HG03159 (cell line): ENCODE measurements at regions not wholly inside any gene's neighbourhood (a gene's known extent, or its start where the extent isn't known, plus 50 kb on each side); places are given as distances from the start of the nearest gene placed in this dataset.
"Not testable (repeated sequence)": the region's sequence is repeated elsewhere in the genome, so short reads cannot be mapped to it uniquely, and the experiment has no call there.

Experiments used
- ATAC-seq: cut with Tn5 transposase; IDR thresholded peaks from one replicate; pipeline ENCODE4 v1.9.1; 2021; ENCODE audit warnings: mild to moderate bottlenecking, moderate library complexity; ENCODE audit not compliant: unreplicated experiment

DNA sequence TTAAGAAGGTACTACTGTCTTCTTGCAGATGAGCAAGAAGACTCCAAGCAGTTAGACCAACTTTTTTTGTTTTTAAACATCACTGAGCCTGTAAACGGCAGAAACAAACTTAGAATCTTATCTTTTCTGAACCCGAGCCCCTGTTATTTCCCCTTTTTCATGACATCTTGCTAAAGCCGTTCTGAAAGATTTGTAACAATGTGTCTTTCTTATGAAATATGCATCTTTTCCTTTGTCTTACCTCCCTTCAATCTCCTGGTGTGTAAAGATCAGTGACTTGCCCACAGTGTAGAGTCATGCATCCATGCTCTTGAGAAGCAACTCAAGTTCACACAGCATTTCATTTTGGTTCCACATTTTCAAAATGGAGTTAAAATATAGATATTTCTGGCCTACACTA lies 288.8 kb upstream of the CELF4 start:
- no peak for ATAC-seq

DNA sequence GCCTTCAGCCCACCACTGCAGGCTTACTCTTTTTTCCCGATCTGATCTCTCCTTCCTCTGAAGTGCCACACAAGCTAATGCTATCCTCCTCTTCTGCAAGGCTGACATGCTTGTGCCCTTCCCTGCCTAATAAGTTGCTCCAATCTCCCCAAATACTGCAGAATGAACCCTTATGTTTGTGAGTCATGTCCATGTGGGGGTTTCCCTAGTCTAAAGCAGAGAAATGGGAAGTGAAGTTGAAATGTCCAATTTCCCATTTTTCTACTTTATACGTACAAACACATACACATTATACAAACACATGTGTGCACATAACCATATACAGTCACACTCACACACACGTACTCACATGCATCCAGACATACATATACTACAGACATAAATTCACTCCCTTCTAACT lies 288.1 kb upstream of the CELF4 start:
- ATAC-seq: no peak

DNA sequence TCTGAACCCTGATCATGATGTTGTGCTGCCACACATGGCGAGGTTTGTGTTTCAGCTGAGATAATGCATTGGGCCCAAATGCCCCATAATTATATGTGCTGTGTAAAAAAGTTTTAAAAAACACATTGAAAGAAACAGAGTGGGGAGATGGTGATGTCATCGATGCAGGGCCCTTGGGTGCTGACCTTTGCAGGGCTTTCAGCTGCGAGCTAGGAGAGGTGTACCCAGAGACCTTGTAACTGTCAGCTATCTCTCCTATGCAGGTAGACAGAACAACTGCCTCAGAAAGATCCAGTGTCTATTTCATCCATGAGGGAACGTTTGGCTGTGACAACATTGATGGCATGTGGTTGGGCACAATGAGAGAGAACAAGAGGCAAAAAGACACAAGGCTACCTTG lies 286.9 kb upstream of the CELF4 start:
- no peak for ATAC-seq

DNA sequence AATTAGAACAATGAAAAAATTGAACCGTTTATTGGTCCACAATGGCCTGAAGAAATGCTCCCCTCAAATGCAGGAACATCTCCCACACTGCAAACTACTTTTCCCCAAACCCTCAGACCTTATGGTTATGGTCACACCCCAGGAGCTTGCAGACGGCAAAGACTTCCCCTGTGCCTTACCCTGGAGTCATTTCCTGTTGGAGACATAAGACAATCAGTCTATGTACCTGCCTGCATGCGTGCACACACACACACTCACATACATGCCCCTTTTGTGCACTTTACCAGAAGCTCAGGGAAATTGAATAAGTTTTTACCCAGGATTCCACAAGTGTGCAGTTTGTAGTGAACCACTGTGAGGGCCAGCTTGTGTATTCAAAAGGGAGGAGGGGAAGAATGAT lies 281.9 kb upstream of the CELF4 start:
- no peak for ATAC-seq

DNA sequence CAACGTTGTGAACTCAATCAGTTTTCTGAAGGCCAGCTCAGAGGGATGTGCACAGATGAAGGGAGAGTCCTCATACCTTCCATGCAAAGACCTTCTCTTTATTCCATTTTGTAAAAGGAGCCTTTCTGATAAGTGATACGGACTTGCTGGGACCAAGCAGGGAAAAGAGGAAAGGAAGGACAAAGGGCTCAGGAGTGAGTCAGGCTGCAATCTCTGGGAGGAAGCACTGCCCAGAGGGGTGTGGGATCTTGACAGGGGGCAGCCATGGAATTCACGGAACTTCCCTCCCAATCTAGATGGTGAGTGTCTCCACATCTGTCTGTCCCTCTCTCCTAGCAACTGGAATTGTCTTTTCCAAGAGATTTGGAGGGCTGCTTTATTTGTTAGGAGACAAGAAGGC lies 281.4 kb upstream of the CELF4 start:
- no peak for ATAC-seq

DNA sequence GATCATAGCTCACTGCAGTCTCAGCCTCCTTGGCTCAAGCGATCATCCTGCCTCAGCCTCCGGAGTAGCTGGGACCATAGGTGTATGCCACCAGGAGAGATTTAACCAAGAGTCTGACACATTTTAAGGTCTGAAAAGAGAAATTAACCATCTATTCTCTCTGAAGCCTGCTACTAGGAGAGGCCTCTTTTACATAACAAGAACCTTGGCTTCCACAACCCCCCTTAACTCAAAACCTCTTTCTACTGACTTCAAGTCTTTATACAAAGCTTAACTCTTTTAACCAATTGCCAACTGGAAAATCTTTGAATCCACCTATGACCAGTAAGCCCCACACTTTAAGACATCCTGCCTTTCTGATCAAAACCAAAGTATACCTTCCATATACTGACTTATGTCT lies 279.9 kb upstream of the CELF4 start:
- ATAC-seq: no peak

DNA sequence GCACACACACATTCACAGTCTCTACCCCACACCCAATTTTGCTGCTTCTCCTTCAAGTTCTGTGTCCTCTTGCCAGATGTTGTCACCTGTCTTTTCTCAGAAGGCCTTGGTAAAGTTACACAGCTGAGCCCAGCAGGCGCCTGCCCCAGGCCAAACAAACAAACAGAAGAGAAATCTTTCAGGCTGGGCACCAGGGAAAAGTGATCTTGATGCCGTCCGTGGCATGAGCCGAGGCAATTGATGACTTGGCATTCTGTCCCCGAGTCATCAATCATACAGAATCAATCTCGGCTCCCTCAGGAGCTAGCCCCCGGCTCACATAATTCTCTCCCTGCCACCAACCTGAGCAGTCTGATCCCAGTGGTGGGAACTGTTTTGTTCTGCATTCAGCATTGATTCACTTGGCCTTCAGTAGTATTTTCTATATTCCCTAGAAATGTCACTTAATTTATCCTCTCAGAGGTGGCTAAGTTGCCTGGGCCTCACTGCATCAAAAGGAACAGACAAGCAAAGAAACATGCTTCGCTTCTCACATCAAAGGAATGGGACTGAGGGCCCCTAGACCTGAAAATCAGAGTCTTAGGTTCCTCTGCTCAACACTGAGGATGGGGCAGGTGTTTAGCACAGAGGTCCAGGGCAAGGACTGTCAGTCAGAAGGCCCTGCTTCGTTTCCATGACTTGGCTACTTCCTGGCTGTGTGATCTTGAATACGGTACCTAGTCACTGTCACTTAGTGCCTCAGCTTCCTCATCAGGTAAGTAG lies 278.8 kb upstream of the CELF4 start:
- ATAC-seq: no peak

DNA sequence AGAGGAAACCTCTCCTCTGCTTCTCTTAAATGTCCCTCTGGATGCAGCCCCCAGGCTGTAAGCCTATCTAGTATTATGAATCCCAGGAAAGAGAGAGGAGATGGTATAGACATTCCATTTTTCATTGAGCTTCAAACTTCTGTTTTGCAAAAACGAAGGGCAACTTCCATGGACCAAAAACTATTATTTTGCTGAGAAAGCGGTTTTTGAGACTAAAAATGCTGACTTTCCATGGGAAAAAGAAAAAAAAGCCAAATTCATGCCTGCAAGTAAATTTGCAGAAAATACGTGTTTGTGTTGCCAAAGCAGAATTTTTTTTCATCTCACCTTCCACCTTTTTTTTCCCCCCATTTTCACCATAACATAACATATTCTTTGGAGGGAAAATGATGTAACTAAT lies 272.5 kb upstream of the CELF4 start:
- no peak for ATAC-seq

DNA sequence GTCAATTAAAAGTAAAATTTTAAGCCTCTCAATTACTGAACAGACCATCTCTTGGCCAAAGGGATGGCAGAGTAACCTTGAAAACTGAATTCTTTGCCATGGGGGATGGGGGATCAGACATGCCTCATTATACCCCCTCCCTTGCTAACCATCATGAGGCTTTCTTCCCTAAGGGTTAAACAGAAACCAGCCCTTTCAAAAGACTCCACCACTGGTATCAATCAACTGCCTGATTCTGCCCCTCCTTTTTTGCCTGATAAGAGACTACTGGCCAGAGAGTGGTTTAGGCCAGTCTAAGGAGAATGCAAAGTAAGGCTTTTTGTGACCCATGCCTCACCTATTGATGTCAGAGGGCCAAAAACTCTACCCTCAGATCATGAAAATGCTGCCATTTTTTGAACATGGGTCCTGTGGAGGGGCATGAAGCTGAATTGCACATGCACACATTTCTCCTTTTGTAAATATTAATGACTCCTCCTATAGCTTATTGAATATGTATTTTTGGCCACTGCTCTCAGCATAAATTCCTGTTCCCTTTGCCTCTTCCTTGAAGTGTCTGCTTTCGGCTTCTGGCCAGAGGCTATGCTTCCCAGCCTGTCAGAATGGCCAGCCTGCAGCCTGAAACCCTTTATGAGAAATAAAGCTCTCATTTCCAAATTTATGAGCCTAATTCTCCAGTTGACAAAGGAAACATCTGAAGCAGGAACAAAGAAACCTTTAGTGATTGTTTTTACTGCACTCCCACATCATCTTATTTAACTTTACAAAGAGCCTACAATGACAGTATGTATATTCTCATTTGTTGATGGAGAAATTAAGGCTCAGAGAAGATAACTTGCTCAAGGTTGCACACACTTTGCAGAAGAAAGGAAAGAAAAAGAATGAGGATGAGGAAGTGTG lies 270.7 kb upstream of the CELF4 start:
- no peak for ATAC-seq

DNA sequence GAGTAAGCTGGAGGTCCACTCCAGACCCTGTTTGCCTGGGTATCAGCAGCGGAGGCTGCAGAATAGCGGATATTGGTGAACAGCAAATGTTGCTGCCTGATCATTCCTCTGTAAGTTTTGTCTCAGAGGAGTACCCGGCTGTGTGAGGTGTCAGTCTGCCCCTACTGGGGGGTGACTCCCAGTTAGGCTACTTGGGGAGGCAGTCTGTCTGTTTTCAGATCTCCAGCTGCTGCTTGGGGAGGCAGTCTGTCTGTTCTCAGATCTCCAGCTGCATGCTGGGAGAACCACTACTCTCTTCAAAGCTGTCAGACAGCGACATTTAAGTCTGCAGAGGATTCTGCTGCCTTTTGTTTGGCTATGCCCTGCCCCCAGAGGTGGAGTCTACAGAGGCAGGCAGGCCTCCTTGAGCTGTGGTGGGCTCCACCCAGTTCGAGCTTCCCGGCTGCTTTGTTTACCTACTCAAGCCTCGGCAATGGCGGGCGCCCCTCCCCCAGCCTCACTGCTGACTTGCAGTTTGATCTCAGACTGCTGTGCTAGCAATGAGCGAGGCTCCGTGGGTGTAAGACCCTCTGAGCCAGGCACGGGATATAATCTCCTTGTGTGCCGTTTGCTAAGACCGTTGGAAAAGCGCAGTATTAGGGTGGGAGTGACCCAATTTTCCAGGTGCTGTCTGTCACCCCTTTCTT lies 266.6 kb upstream of the CELF4 start:
- not testable (repeated sequence) for ATAC-seq

DNA sequence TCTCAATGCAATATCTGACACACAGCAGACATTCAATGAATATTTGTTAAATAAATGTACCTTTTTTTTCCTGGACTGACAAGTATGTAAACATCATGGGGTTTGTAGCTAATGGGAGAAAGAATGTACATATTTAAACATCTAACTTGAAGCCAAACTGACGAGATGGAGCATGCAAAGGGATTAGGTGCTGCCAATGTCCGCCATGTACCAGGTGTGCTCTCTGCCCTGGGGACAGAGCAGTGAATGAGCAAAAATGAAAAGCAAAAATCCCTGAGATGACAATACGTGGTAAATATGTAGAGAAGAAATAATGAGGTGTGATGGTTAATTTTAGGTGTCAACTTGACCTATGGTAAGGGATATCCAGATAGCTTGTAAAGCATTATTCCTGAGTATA lies 247.4 kb upstream of the CELF4 start:
- ATAC-seq: no peak

DNA sequence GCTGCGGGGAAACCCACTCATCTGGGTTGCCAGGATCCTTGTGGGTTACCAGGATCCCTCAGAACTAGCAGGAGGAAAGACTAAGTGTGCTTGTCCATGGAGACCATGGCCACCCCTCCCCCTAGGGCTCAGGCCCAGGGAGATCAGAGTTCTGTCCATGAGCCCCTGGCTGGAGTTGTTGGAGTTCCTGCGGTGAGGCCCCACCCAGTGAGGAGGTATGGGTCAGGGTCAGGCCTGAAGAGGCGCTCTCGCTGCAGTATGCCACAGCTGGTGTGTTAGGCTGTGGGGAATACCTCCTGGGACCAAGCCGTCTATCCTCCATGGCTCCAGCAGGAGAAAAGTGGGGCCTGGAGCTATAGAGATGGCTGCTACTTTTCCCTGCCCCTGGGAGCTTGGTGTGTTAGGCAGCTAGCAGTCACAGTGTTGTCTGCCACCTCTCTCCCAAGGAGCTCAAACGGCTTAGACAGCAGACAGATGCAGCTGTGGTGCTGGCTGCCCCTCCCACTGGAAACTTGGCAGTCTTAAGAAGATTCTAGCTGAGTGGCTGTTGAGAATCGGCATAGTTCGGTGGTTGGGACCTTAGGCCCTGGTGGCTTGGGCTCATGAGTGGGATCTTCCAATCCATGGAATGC lies 240.3 kb upstream of the CELF4 start:
- ATAC-seq: no peak

DNA sequence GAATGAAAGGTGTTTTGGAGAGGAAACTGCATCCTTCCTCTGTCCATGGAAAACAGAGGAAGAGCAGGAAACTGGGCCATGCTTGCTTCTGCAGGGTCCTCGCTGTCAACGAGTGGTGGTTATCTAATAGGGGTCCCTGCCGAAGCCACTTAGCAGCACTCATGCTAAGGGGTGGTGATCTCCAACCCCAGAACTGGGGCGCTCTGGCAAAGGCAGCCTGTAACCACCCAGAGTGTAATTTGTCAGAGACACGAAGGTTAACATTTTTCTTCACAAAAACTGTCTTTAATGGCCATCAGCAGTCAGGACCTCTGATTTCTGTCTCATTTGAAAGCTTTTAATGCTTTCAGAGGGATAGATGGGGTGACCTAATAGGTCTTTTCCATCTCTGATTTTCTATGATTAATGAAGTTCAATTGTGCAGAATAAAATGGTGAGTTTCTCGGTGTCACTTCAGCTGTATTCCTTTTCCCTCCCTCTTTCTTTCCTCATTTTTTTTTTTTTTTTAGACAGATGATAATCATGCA lies 231.3 kb upstream of the CELF4 start:
- ATAC-seq: no peak

DNA sequence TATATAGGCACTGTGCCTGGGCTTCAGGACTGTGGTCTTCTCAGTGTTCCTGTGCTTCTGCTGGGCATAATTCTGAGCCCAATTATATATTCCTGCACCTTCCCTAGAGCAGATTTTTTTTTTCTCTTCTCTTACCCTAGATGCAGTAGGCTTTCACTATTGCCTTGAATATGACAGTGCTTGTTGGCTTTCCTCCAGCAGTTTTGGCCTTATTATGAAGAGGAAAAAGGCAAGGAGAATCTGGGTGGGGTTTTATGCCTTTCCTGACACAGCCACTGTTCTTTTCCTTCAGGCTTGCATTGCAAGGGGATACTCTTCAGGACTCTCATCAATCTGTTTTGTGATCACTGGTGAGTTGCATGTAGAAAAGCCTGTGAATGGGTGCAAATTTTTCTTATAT lies 221.9 kb upstream of the CELF4 start:
- no peak for ATAC-seq

DNA sequence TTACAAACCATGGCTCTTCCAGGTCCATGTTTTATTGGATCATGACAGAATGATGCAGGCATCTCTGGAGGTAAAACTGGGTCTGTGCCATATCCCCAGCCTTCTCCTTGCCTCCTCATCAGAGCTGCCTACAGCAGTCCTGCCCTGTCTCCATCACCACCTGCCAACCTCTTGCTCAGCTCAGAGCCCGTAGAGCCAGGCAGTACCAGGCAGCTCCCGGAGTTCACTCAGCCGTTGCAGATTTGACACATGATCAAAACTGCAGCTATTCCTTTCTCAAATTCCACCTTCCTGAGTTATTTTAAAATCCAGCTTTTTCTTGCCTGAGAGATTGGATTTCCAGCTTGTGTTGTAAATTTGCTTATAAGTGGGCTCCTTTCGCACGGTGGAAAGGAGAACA lies 218.2 kb upstream of the CELF4 start:
- no peak for ATAC-seq

DNA sequence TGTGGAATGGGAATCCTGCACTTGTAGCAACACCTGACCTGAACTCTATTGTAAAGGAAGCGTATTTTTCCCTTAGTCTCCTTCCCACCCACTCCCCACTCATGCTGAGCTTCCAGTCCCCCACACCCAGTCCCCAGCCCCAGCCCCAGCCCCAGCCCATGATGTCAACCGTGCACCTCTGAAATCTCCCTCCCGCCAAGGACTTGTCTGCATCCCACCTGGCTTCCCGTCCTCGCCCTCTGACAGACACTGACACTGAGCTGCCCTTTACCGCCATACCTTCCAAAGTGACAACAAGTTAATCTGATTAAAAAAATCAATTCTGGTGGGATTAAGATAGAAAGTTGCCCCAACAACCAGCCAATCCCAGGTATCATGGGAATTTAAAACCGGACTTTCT lies 213.6 kb upstream of the CELF4 start:
- ATAC-seq: no peak

DNA sequence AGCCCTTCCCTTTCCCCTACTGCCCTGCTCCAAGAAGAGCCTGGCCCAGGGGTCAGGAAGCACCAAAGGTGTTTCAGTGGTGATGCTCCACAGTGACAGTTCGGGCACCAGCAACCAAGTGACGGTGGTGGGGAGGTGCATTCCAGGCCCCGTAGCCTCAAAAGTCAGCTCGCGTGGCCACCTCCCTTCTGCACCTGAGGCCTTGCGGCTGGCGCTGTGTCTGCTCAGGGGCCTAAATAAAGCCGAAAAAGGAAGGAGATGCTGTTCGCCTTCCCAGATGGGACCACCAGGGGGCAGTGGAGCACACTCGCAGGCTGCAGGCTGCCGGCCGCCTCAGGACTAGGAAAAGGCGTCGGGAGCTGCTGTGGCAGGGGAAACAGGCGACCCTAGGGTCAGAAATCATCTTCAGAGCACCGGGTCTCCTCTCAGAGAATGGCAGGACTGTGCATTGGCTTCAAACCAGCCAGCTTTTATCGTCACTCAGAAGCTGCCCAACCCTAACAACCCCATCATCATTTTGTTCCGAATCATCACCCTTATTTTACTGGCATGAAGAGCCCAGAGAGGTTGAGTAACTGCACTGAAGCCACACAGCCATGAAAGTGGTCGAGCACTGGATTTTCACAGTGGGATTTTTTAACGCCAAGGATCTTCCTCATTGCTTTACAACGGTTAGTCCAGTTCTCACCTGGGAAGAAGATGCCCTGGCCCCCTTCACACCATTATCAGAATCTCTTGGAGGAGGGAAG lies 213.0 kb upstream of the CELF4 start:
- peak; percentile 90 for ATAC-seq

DNA sequence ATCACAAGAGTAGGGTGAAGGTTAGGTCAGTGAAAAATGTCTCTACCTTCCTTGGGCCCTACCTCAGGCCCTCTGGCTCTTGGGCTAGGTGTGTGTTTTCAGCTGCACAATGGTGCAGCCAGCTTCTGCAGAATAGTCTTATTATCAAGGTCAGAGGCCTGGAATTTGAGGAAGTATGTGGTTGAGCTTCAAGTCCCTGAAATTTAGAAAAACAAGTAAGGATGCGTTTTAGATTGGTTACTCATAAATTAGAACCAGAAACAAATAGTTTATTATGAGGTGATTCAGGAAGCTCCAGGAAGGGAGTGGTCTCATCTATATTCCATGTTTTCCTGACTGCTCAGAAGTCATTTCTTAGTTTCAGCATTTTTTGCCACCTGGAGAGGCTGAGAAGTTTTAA lies 204.2 kb upstream of the CELF4 start:
- ATAC-seq: no peak

DNA sequence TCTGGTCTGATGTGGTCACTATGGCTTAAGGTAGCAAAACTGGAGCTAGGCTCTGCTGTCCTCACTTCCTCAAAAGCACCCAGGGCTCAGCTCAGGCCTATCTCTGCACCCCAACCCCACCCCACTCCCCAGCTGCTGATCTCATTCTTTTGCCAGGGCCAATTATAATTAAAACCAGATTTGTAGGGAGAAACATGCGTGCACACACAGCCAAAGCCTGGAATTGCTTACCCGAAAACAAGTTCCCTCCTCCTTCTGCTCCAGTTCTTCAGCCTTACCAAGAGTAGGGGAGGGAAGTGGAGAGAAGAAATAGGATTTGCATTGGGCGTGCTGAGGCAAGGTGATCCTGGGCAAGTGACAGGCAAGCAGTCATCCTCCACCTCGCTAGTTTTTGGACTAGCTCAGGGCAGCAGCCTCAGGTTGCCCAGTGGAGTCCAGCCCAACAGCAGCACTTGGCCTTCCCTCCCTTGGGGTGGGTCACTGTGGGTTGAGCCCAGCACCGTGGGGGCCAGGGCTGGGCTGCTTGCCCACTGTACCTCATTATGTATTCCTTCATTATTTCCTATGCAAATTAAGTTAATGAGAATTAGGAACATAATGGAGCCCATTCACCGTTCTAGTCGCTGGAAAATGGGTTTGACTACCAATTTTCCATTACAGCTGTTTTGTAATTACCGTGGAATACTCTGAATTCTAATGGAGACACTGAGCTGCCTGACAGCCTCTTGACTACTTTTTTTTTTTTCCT lies 199.1 kb upstream of the CELF4 start:
- ATAC-seq: no peak
